HepG2 (cell line): ENCODE measurements at regions not wholly inside any gene's neighbourhood (a gene's known extent, or its start where the extent isn't known, plus 50 kb on each side); places are given as distances from the start of the nearest gene placed in this dataset.

Source experiments
- ATAC-seq: fragments of 200-7000 bp; cut with Tn5 transposase; 3 replicates; pipeline ENCODE4 v1.9.1; 2020; ENCODE audit warnings: mild to moderate bottlenecking, moderate library complexity
- BruUV-seq: library from RNA; stranded (reverse); fragments of 400-500 nt; replicated peaks from 2 replicates; lab custom pipeline; 2021; lab: Mats Ljungman, UMichigan
- CTCF ChIA-PET: fragments of 300-600 bp; formaldehyde crosslinking; extraction: SDS; loops from one replicate; lab custom pipeline; 2021; ENCODE audit warnings: low total read pairs, inconsistent platforms, low intra/inter-chr PET ratio; lab: Yijun Ruan, JAX
- POLR2A ChIA-PET: fragments of 350-600 bp; sonication (Branson Sonifier 250); formaldehyde crosslinking; loops from one replicate; lab custom pipeline; 2020; ENCODE audit warnings: antibody characterized with exemption, inconsistent platforms; lab: Yijun Ruan, JAX
- DNase-seq: peaks from one replicate; pipeline ENCODE4 v3.0.0-alpha.2; 2015; ENCODE audit warnings: low spot score
- FAIRE-seq: peaks from 3 replicates; lab custom pipeline; 2011; peaks lifted over from hg19 to GRCh38; lab: Jason Lieb, UNC
- H2AFZ ChIP-seq: one replicate; pipeline ENCODE4 v1.6.1; 2011; ENCODE audit warnings: low read length, inconsistent platforms
- H3K27ac ChIP-seq: fragments of 300-600 bp; 3 replicates; pipeline ENCODE4 v1.8.0; 2011; ENCODE audit warnings: mixed run types, mild to moderate bottlenecking, mixed read lengths, low read length, inconsistent platforms; ENCODE audit not compliant: insufficient read depth; ENCODE audit errors: extremely low read length
- H3K27me3 ChIP-seq, 2 experiments: fragments of 200-600 bp in 1 of 2; 2 replicates in 1 of 2; 3 replicates in 1 of 2; pipeline versions ENCODE4 v1.6.0 to v1.8.0; 2011; ENCODE audit warnings: low read length in 2 of 2, mild to moderate bottlenecking in 2 of 2, moderate library complexity in 2 of 2, inconsistent platforms in 1 of 2; ENCODE audit not compliant: insufficient read depth in 2 of 2, control insufficient read depth in 1 of 2
- H3K36me3 ChIP-seq, 2 experiments: fragments of 200-600 bp in 1 of 2; replicated peaks in 1 of 2; 2 replicates in 1 of 2; 3 replicates in 1 of 2; pipeline versions ENCODE4 v1.5.1 to v1.8.0; 2011; ENCODE audit warnings: low read length in 2 of 2, inconsistent platforms in 1 of 2; ENCODE audit not compliant: insufficient read depth in 2 of 2, control insufficient read depth in 1 of 2
- H3K4me1 ChIP-seq: 2 replicates; pipeline ENCODE4 v1.5.1; 2012; ENCODE audit warnings: low read length, inconsistent platforms; ENCODE audit not compliant: insufficient read depth
- H3K4me2 ChIP-seq: 2 replicates; pipeline ENCODE4 v1.6.0; 2011; ENCODE audit warnings: low read depth, low read length, inconsistent platforms
- H3K4me3 ChIP-seq, 3 experiments: fragments of 200-600 bp in 1 of 3; sonication (generic), shearing (Covaris generic) in 1 of 3; replicated peaks in 1 of 3; 2 replicates each; pipeline ENCODE4 v1.5.1; 2011 to 2016; ENCODE audit warnings: low read length in 3 of 3, inconsistent platforms in 2 of 3, low read depth in 2 of 3, mild to moderate bottlenecking in 2 of 3, control low read depth in 1 of 3, mixed read lengths in 1 of 3; ENCODE audit not compliant: insufficient read depth in 1 of 3
- H3K79me2 ChIP-seq: one replicate; pipeline ENCODE4 v1.6.1; 2011; ENCODE audit warnings: low read length, inconsistent platforms; ENCODE audit not compliant: insufficient read depth
- H3K9ac ChIP-seq: 2 replicates; pipeline ENCODE4 v1.6.0; 2011; ENCODE audit warnings: mild to moderate bottlenecking, low read depth, low read length, inconsistent platforms; ENCODE audit not compliant: insufficient read depth
- H3K9me3 ChIP-seq: 2 replicates; pipeline ENCODE4 v1.5.1; 2012; ENCODE audit warnings: mild to moderate bottlenecking, low read length
- H4K20me1 ChIP-seq: 2 replicates; pipeline ENCODE4 v1.6.0; 2011; ENCODE audit warnings: inconsistent platforms, mild to moderate bottlenecking, low read length, moderate library complexity; ENCODE audit not compliant: insufficient read depth
- ARID5B ChIP-seq: IDR thresholded peaks from 2 replicates; pipeline ENCODE4 v1.4.0; 2020; ENCODE audit warnings: mild to moderate bottlenecking, missing genetic modification reagents
- CEBPZ ChIP-seq: IDR thresholded peaks from 2 replicates; pipeline ENCODE4 v1.6.1; 2012; ENCODE audit warnings: low read length, improper control_type of control experiment
- CREM ChIP-seq, 2 experiments: sonication (generic) in 1 of 2; formaldehyde crosslinking in 1 of 2; IDR thresholded peaks; 2 replicates each; pipeline versions ENCODE4 v1.4.0 to v1.6.1; 2016 to 2020; ENCODE audit warnings: antibody characterized with exemption in 1 of 2, mild to moderate bottlenecking in 1 of 2, missing genetic modification reagents in 1 of 2
- EHMT2 ChIP-seq: fragments of 200-600 bp; sonication (generic); IDR thresholded peaks from 2 replicates; pipeline ENCODE4 v1.7.0; 2017; ENCODE audit warnings: antibody characterized with exemption, low read depth, low read length, borderline replicate concordance
- HMG20B ChIP-seq: conservative IDR thresholded peaks from 2 replicates; pipeline ENCODE4 v1.6.1; 2016; ENCODE audit warnings: missing genetic modification reagents, missing compliant biosample characterization
- REL ChIP-seq: sonication (generic); formaldehyde crosslinking; conservative IDR thresholded peaks from 2 replicates; pipeline ENCODE4 v1.8.0; 2022; ENCODE audit warnings: mild to moderate bottlenecking, missing genetic modification reagents, moderate library complexity
- SETDB1 ChIP-seq: sonication (generic); formaldehyde crosslinking; IDR thresholded peaks from 2 replicates; pipeline ENCODE4 v1.5.1; 2020; ENCODE audit warnings: missing genetic modification reagents, mild to moderate bottlenecking, borderline replicate concordance
- ZFP41 ChIP-seq: sonication (generic); formaldehyde crosslinking; IDR thresholded peaks from 2 replicates; pipeline ENCODE4 v1.4.0; 2020; ENCODE audit warnings: mild to moderate bottlenecking, missing genetic modification reagents, borderline replicate concordance
- in situ Hi-C: cut with HindIII; loops from 2 replicates; pipeline ENCODE4 v1.10.0; 2017; ENCODE audit warnings: low pct_unique_long_range_greater_than_20kb; ENCODE audit not compliant: extremely low pct_ligation_motif_present
- intact Hi-C: fragments of 100-400 bp; cut with micrococcal nuclease; formaldehyde crosslinking; loops from one replicate; pipeline ENCODE4 v1.10.0; 2022; ENCODE audit not compliant: unreplicated experiment
- TF ChIP-seq, protein P1 (sequence below): sonication (generic); formaldehyde crosslinking; IDR thresholded peaks from 2 replicates; pipeline ENCODE4 v1.4.0; 2020; ENCODE audit warnings: missing genetic modification reagents

DNA sequence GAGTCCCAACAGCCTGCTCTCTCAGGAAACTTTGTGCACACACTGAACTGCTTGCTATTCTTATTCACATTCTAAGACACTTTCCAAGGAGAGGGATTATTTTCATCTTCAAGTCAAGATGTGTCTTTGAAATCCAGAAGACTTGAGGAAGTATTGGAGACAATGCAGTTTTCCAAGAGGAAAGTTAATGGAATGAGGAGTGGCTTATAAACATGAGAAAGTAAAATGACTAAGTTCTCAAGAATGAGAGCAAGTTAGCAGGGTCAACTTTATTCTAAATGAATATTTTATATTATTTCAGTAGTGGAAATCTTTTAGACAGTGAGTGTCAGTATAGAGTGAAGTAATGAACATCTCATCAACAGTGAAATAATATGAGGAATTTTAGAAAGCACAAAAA lies 1239.3 kb downstream of the MRPL39 start:
- H3K79me2 ChIP-seq = no peaks in the 10 kb centered on the region
- H3K27me3 ChIP-seq = no peaks in the 10 kb centered on the region
- no peak for FAIRE-seq
- intact Hi-C loops (no loop called here), in situ Hi-C loops (no loop called here)
- H2AFZ ChIP-seq = no peak overlapping the region
- BruUV-seq = no TSS peak
- H4K20me1 ChIP-seq = no peaks in the 10 kb centered on the region
- H3K27ac ChIP-seq = no peak overlapping the region
- no peak for DNase-seq
- H3K4me1 ChIP-seq = no peaks in the 10 kb centered on the region
- H3K36me3 ChIP-seq = no peaks in the 10 kb centered on the region
- TF ChIP-seq CEBPZ = no peak
- no peak for TF ChIP-seq ZFP41 (CRISPR knock-in tag)
- no peak for TF ChIP-seq CREM (IDR thresholded peaks at IDR 0.05)
- no peak for TF ChIP-seq CREM (CRISPR knock-in tag; IDR thresholded peaks at IDR 0.05)
- TF ChIP-seq SETDB1 (CRISPR knock-in tag) = no peak
- TF ChIP-seq REL (CRISPR knock-in tag) = no peak
- TF ChIP-seq ARID5B (CRISPR knock-in tag) = no peak
- TF ChIP-seq, protein P1, sequence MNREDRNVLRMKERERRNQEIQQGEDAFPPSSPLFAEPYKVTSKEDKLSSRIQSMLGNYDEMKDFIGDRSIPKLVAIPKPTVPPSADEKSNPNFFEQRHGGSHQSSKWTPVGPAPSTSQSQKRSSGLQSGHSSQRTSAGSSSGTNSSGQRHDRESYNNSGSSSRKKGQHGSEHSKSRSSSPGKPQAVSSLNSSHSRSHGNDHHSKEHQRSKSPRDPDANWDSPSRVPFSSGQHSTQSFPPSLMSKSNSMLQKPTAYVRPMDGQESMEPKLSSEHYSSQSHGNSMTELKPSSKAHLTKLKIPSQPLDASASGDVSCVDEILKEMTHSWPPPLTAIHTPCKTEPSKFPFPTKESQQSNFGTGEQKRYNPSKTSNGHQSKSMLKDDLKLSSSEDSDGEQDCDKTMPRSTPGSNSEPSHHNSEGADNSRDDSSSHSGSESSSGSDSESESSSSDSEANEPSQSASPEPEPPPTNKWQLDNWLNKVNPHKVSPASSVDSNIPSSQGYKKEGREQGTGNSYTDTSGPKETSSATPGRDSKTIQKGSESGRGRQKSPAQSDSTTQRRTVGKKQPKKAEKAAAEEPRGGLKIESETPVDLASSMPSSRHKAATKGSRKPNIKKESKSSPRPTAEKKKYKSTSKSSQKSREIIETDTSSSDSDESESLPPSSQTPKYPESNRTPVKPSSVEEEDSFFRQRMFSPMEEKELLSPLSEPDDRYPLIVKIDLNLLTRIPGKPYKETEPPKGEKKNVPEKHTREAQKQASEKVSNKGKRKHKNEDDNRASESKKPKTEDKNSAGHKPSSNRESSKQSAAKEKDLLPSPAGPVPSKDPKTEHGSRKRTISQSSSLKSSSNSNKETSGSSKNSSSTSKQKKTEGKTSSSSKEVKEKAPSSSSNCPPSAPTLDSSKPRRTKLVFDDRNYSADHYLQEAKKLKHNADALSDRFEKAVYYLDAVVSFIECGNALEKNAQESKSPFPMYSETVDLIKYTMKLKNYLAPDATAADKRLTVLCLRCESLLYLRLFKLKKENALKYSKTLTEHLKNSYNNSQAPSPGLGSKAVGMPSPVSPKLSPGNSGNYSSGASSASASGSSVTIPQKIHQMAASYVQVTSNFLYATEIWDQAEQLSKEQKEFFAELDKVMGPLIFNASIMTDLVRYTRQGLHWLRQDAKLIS (CRISPR knock-in tag) = no peak
- no peak for TF ChIP-seq EHMT2
- no peak for TF ChIP-seq HMG20B (CRISPR knock-in tag)
- peaks cover 70% of the 10 kb centered on the region for H3K9me3 ChIP-seq
- no peak for ATAC-seq
- H3K4me2 ChIP-seq = no peak overlapping the region
- POLR2A ChIA-PET = no interaction called here
- CTCF ChIA-PET = no interaction called here
- H3K4me3 ChIP-seq = no peak overlapping the region
- no peak overlapping the region for H3K9ac ChIP-seq
